GM23338 (cell line): ENCODE measurements at regions not wholly inside any gene's neighbourhood (a gene's known extent, or its start where the extent isn't known, plus 50 kb on each side); places are given as distances from the start of the nearest gene placed in this dataset.

Source experiments
- ATAC-seq: fragments of 200-7000 bp; cut with Tn5 transposase; 3 replicates; pipeline ENCODE4 v1.9.1; 2020
- DNase-seq: peaks from one replicate; pipeline ENCODE4 v3.0.0-alpha.2; 2015; ENCODE audit warnings: low spot score
- H2AFZ ChIP-seq: fragments of 200-600 bp; sonication (generic); 2 replicates; pipeline ENCODE4 v1.8.0; 2016; ENCODE audit warnings: antibody characterized with exemption, mild to moderate bottlenecking, moderate library complexity
- H3F3A ChIP-seq: fragments of 200-600 bp; sonication (generic); replicated peaks from 2 replicates; pipeline ENCODE4 v1.8.0; 2017; ENCODE audit warnings: antibody characterized with exemption, mixed run types, low read depth
- H3K27ac ChIP-seq: fragments of 200-600 bp; sonication (generic); 2 replicates; pipeline ENCODE4 v1.6.1; 2016; ENCODE audit warnings: low read depth
- H3K27me3 ChIP-seq: fragments of 200-600 bp; sonication (generic); 2 replicates; pipeline ENCODE4 v1.8.0; 2016; ENCODE audit warnings: mild to moderate bottlenecking, mixed run types, moderate library complexity; ENCODE audit not compliant: insufficient read depth
- H3K36me3 ChIP-seq: fragments of 200-600 bp; sonication (generic); 2 replicates; pipeline ENCODE4 v1.8.0; 2016; ENCODE audit warnings: mild to moderate bottlenecking; ENCODE audit not compliant: insufficient read depth
- H3K4me1 ChIP-seq: fragments of 200-600 bp; sonication (generic); 2 replicates; pipeline ENCODE4 v1.8.0; 2016; ENCODE audit warnings: mild to moderate bottlenecking, moderate library complexity; ENCODE audit not compliant: insufficient read depth
- H3K4me2 ChIP-seq: fragments of 200-600 bp; sonication (generic); 2 replicates; pipeline ENCODE4 v1.7.1; 2017; ENCODE audit warnings: mixed run types
- H3K4me3 ChIP-seq: fragments of 200-600 bp; sonication (generic); 2 replicates; pipeline ENCODE4 v1.6.1; 2016; ENCODE audit warnings: mixed run types
- H3K79me2 ChIP-seq: fragments of 200-600 bp; sonication (generic); replicated peaks from 2 replicates; pipeline ENCODE4 v1.8.0; 2017; ENCODE audit warnings: mild to moderate bottlenecking; ENCODE audit not compliant: insufficient read depth
- H3K9me2 ChIP-seq: fragments of 200-600 bp; sonication (generic); 2 replicates; pipeline ENCODE4 v1.8.0; 2017; ENCODE audit not compliant: insufficient read depth
- H4K20me1 ChIP-seq: fragments of 200-600 bp; sonication (generic); replicated peaks from 2 replicates; pipeline ENCODE4 v1.8.0; 2017; ENCODE audit warnings: mild to moderate bottlenecking; ENCODE audit not compliant: insufficient read depth
- H3K27ac Mint-ChIP-seq: 2 replicates; pipeline ENCODE4 v1.8.0; 2020; ENCODE audit warnings: inconsistent platforms, mild to moderate bottlenecking, moderate library complexity, mixed read lengths
- H3K27me3 Mint-ChIP-seq: 3 replicates; pipeline ENCODE4 v1.8.0; 2022; ENCODE audit warnings: low read depth, mild to moderate bottlenecking, moderate library complexity, mixed read lengths, inconsistent platforms; ENCODE audit not compliant: insufficient read depth, poor library complexity
- H3K36me3 Mint-ChIP-seq: 3 replicates; pipeline ENCODE4 v1.8.0; 2021; ENCODE audit warnings: low read depth, mild to moderate bottlenecking, inconsistent platforms, moderate library complexity, mixed read lengths
- H3K4me1 Mint-ChIP-seq: 3 replicates; pipeline ENCODE4 v1.8.0; 2020; ENCODE audit warnings: mild to moderate bottlenecking, inconsistent platforms, mixed read lengths
- H3K4me3 Mint-ChIP-seq: 3 replicates; pipeline ENCODE4 v1.8.0; 2021; ENCODE audit warnings: moderate library complexity, mild to moderate bottlenecking, inconsistent platforms, mixed read lengths
- H3K9me3 Mint-ChIP-seq: 3 replicates; pipeline ENCODE4 v1.8.0; 2020; ENCODE audit warnings: moderate library complexity, mild to moderate bottlenecking, inconsistent platforms, mixed read lengths
- CREB1 ChIP-seq: fragments of 250-450 bp; sonication (Bioruptor Pico); IDR thresholded peaks from 2 replicates; pipeline ENCODE4 v1.5.0; 2020; ENCODE audit warnings: low read depth, mild to moderate bottlenecking, moderate library complexity
- EZH2 ChIP-seq: fragments of 200-600 bp; sonication (generic); IDR thresholded peaks from one replicate; pipeline ENCODE4 v1.8.0; 2017; ENCODE audit warnings: antibody characterized with exemption, mild to moderate bottlenecking, low read depth; ENCODE audit not compliant: unreplicated experiment
- EZH2phosphoT487 ChIP-seq: fragments of 200-600 bp; sonication (generic); IDR thresholded peaks from one replicate; pipeline ENCODE4 v1.8.1; 2018; ENCODE audit warnings: antibody characterized with exemption; ENCODE audit not compliant: unreplicated experiment
- JUNB ChIP-seq: IDR thresholded peaks from one replicate; pipeline ENCODE4 v1.6.1; 2016; ENCODE audit warnings: antibody characterized with exemption; ENCODE audit not compliant: unreplicated experiment
- NANOG ChIP-seq: IDR thresholded peaks from 2 replicates; pipeline ENCODE4 v1.6.1; 2016; ENCODE audit warnings: antibody characterized with exemption, borderline replicate concordance
- POLR2AphosphoS5 ChIP-seq: IDR thresholded peaks from 2 replicates; pipeline ENCODE4 v1.6.1; 2016; ENCODE audit warnings: antibody characterized with exemption, low read depth
- STAT1 ChIP-seq: IDR thresholded peaks from one replicate; pipeline ENCODE4 v1.6.1; 2016; ENCODE audit warnings: antibody characterized with exemption; ENCODE audit not compliant: unreplicated experiment
- ZNF114 ChIP-seq: fragments of 250-450 bp; sonication (Bioruptor Pico); IDR thresholded peaks from 2 replicates; pipeline ENCODE4 v1.5.0; 2020; ENCODE audit warnings: mild to moderate bottlenecking, moderate library complexity
- ZNF331 ChIP-seq: fragments of 250-450 bp; sonication (Bioruptor Pico); IDR thresholded peaks from 2 replicates; pipeline ENCODE4 v1.5.0; 2020; ENCODE audit warnings: low read depth, mild to moderate bottlenecking, moderate library complexity
- TF ChIP-seq, protein P1 (sequence below): IDR thresholded peaks from 2 replicates; pipeline ENCODE4 v1.6.1; 2016; ENCODE audit warnings: antibody characterized with exemption
- TF ChIP-seq, protein P2 (sequence below): fragments of 250-450 bp; sonication (Bioruptor Pico); IDR thresholded peaks from 2 replicates; pipeline ENCODE4 v1.5.0; 2020; ENCODE audit warnings: mild to moderate bottlenecking, moderate library complexity
- TF ChIP-seq, protein P3 (sequence below), 2 experiments: fragments of 200-600 bp in 1 of 2; sonication (generic) in 1 of 2; conservative IDR thresholded peaks; 2 replicates each; pipeline versions ENCODE4 v1.5.1 to v1.6.1; 2016 to 2017; ENCODE audit warnings: antibody characterized with exemption in 2 of 2, low read depth in 2 of 2, mild to moderate bottlenecking in 2 of 2, moderate library complexity in 1 of 2
- TF ChIP-seq, protein P4 (sequence below): IDR thresholded peaks from one replicate; pipeline ENCODE4 v1.6.1; 2018; ENCODE audit warnings: antibody characterized with exemption; ENCODE audit not compliant: unreplicated experiment

DNA sequence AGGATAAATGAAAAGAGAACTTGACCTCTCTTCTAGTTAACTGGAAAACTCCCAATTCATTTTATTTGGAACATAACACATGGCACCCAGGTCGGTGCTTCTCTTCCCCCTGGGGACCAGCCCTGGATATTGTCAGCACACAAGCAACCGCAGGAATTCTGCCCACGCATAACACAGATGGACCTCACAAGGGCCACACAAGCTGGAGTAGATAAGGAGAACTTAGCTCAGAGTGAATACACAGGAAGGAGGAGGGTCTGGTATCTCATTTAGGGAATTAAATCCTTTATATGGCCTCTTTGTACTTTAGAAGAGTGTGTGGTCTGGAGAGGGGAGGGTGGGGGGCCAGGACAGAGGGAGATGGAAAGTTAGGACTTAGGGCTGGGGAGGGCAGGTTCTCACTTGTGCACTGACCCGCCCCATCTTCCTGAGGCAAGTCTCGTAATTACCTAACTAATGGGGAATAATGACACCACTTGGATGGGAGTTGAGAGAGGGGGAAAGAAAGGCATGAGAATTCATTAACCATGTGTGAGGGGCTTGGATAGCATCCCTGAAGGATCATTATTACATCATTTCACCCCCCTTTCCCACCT is 341.2 kb upstream of the WWC1 start:
- Histone ChIP-seq H3K4me1 (peaks cover 27% of the 10 kb centered on the region), H3K36me3 (no peaks in the 10 kb centered on the region), H3K27ac (no peak overlapping the region), H4K20me1 (no peaks in the 10 kb centered on the region), H3K4me2 (0 out of 2 replicates have a peak overlapping the region, but pooled peaks have one; percentile 18), H3F3A (no peaks in the 10 kb centered on the region), H2AFZ (no peak overlapping the region), H3K4me3 (no peak overlapping the region), H3K27me3 (no peaks in the 10 kb centered on the region), H3K9me2 (no peaks in the 10 kb centered on the region), H3K79me2 (no peaks in the 10 kb centered on the region)
- H3K27me3 Mint-ChIP-seq = no peaks in the 10 kb centered on the region
- H3K27ac Mint-ChIP-seq = no peak overlapping the region
- peaks cover 37% of the 10 kb centered on the region for H3K4me1 Mint-ChIP-seq
- ATAC-seq (no peak), DNase-seq (no peak)
- H3K9me3 Mint-ChIP-seq = no peaks in the 10 kb centered on the region
- H3K4me3 Mint-ChIP-seq = no peak overlapping the region
- no peaks in the 10 kb centered on the region for H3K36me3 Mint-ChIP-seq
- TF ChIP-seq CREB1 (CRISPR knock-in tag) (no peak), NANOG (no peak), ZNF114 (CRISPR knock-in tag) (no peak), JUNB (no peak), EZH2 (no peak), ZNF331 (CRISPR knock-in tag) (no peak), EZH2phosphoT487 (no peak), STAT1 (no peak), POLR2AphosphoS5 (no peak)
- TF ChIP-seq, protein P1, sequence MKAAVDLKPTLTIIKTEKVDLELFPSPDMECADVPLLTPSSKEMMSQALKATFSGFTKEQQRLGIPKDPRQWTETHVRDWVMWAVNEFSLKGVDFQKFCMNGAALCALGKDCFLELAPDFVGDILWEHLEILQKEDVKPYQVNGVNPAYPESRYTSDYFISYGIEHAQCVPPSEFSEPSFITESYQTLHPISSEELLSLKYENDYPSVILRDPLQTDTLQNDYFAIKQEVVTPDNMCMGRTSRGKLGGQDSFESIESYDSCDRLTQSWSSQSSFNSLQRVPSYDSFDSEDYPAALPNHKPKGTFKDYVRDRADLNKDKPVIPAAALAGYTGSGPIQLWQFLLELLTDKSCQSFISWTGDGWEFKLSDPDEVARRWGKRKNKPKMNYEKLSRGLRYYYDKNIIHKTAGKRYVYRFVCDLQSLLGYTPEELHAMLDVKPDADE = no peak
- TF ChIP-seq, protein P2, sequence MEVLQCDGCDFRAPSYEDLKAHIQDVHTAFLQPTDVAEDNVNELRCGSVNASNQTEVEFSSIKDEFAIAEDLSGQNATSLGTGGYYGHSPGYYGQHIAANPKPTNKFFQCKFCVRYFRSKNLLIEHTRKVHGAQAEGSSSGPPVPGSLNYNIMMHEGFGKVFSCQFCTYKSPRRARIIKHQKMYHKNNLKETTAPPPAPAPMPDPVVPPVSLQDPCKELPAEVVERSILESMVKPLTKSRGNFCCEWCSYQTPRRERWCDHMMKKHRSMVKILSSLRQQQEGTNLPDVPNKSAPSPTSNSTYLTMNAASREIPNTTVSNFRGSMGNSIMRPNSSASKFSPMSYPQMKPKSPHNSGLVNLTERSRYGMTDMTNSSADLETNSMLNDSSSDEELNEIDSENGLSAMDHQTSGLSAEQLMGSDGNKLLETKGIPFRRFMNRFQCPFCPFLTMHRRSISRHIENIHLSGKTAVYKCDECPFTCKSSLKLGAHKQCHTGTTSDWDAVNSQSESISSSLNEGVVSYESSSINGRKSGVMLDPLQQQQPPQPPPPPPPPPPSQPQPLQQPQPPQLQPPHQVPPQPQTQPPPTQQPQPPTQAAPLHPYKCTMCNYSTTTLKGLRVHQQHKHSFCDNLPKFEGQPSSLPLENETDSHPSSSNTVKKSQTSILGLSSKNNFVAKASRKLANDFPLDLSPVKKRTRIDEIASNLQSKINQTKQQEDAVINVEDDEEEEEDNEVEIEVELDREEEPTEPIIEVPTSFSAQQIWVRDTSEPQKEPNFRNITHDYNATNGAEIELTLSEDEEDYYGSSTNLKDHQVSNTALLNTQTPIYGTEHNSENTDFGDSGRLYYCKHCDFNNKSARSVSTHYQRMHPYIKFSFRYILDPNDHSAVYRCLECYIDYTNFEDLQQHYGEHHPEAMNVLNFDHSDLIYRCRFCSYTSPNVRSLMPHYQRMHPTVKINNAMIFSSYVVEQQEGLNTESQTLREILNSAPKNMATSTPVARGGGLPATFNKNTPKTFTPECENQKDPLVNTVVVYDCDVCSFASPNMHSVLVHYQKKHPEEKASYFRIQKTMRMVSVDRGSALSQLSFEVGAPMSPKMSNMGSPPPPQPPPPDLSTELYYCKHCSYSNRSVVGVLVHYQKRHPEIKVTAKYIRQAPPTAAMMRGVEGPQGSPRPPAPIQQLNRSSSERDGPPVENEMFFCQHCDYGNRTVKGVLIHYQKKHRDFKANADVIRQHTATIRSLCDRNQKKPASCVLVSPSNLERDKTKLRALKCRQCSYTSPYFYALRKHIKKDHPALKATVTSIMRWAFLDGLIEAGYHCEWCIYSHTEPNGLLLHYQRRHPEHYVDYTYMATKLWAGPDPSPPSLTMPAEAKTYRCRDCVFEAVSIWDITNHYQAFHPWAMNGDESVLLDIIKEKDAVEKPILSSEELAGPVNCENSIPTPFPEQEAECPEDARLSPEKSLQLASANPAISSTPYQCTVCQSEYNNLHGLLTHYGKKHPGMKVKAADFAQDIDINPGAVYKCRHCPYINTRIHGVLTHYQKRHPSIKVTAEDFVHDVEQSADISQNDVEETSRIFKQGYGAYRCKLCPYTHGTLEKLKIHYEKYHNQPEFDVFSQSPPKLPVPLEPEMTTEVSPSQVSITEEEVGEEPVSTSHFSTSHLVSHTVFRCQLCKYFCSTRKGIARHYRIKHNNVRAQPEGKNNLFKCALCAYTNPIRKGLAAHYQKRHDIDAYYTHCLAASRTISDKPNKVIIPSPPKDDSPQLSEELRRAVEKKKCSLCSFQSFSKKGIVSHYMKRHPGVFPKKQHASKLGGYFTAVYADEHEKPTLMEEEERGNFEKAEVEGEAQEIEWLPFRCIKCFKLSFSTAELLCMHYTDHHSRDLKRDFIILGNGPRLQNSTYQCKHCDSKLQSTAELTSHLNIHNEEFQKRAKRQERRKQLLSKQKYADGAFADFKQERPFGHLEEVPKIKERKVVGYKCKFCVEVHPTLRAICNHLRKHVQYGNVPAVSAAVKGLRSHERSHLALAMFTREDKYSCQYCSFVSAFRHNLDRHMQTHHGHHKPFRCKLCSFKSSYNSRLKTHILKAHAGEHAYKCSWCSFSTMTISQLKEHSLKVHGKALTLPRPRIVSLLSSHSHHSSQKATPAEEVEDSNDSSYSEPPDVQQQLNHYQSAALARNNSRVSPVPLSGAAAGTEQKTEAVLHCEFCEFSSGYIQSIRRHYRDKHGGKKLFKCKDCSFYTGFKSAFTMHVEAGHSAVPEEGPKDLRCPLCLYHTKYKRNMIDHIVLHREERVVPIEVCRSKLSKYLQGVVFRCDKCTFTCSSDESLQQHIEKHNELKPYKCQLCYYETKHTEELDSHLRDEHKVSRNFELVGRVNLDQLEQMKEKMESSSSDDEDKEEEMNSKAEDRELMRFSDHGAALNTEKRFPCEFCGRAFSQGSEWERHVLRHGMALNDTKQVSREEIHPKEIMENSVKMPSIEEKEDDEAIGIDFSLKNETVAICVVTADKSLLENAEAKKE (CRISPR knock-in tag) = no peak
- TF ChIP-seq, protein P3, sequence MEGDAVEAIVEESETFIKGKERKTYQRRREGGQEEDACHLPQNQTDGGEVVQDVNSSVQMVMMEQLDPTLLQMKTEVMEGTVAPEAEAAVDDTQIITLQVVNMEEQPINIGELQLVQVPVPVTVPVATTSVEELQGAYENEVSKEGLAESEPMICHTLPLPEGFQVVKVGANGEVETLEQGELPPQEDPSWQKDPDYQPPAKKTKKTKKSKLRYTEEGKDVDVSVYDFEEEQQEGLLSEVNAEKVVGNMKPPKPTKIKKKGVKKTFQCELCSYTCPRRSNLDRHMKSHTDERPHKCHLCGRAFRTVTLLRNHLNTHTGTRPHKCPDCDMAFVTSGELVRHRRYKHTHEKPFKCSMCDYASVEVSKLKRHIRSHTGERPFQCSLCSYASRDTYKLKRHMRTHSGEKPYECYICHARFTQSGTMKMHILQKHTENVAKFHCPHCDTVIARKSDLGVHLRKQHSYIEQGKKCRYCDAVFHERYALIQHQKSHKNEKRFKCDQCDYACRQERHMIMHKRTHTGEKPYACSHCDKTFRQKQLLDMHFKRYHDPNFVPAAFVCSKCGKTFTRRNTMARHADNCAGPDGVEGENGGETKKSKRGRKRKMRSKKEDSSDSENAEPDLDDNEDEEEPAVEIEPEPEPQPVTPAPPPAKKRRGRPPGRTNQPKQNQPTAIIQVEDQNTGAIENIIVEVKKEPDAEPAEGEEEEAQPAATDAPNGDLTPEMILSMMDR (conservative IDR thresholded peaks at IDR 0.05; ENCODE audit: low read depth in 2 of 2) = no peak
- TF ChIP-seq, protein P4, sequence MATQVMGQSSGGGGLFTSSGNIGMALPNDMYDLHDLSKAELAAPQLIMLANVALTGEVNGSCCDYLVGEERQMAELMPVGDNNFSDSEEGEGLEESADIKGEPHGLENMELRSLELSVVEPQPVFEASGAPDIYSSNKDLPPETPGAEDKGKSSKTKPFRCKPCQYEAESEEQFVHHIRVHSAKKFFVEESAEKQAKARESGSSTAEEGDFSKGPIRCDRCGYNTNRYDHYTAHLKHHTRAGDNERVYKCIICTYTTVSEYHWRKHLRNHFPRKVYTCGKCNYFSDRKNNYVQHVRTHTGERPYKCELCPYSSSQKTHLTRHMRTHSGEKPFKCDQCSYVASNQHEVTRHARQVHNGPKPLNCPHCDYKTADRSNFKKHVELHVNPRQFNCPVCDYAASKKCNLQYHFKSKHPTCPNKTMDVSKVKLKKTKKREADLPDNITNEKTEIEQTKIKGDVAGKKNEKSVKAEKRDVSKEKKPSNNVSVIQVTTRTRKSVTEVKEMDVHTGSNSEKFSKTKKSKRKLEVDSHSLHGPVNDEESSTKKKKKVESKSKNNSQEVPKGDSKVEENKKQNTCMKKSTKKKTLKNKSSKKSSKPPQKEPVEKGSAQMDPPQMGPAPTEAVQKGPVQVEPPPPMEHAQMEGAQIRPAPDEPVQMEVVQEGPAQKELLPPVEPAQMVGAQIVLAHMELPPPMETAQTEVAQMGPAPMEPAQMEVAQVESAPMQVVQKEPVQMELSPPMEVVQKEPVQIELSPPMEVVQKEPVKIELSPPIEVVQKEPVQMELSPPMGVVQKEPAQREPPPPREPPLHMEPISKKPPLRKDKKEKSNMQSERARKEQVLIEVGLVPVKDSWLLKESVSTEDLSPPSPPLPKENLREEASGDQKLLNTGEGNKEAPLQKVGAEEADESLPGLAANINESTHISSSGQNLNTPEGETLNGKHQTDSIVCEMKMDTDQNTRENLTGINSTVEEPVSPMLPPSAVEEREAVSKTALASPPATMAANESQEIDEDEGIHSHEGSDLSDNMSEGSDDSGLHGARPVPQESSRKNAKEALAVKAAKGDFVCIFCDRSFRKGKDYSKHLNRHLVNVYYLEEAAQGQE = no peak
